ENCODE measurements at regions not wholly inside any gene's neighbourhood (a gene's known extent, or its start where the extent isn't known, plus 50 kb on each side); places are given as distances from the start of the nearest gene placed in this dataset.

DNA sequence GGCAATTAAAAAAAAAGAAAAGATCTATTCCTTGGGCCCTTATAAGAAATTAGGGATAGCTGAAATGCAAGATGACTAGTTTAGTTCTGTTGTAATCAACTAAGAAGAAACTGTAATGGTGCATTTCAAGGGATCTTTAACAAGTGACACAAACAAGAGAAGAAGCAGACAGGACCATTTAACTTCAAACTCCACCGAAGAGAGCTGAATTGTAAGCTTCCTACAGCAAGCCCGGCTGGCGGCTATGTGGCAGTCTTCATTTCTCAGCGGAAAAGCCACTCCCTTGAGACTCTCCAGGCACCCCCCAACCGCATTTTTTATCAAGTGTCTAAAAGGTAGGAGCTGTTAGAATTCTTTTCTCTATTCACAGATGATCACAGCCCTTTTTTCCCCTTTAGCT lies 305.2 kb upstream of the ZNF507 start:
- Histone ChIP-seq H3K9ac (no peak overlapping the region), H3K9me3 (no peaks in the 10 kb centered on the region), H2AFZ (ENCODE audit: low read depth) (no peak overlapping the region), H3K4me3 (ENCODE audit: low read depth in 2 of 2, low read length in 1 of 2) (no peak overlapping the region), H3K4me1 (ENCODE audit: control insufficient read depth in 1 of 2, insufficient read depth in 2 of 2, low read depth in 1 of 2, low read length in 1 of 2) (peaks cover 0 to 2% of the 10 kb centered on the region in 2 experiments; a peak in 1 of 4 replicates), H3K9me2 (no peaks in the 10 kb centered on the region), H3K36me3 (replicated peaks in 1 of 2; ENCODE audit: control insufficient read depth in 1 of 2, insufficient read depth in 2 of 2, low read length in 1 of 2) (no peaks in the 10 kb centered on the region), H3F3A (replicated peaks; ENCODE audit: insufficient read depth) (no peaks in the 10 kb centered on the region), H3K27ac (ENCODE audit: low read depth in 2 of 2, low read length in 1 of 2) (no peak overlapping the region), H3K79me2 (ENCODE audit: insufficient read depth) (no peaks in the 10 kb centered on the region), H3K4me2 (no peak overlapping the region), H3K27me3 (ENCODE audit: insufficient read depth) (no peaks in the 10 kb centered on the region), H4K20me1 (ENCODE audit: insufficient read depth) (no peaks in the 10 kb centered on the region)
- 40% methylated on average over 5 of the region's 5 CpGs for WGBS (ENCODE audit: low lambda C conversion rate)
- no peak for TF ChIP-seq NRF1 (IDR thresholded peaks at IDR 0.05; ENCODE audit: low read depth, low read length)
- TF ChIP-seq, protein P1, sequence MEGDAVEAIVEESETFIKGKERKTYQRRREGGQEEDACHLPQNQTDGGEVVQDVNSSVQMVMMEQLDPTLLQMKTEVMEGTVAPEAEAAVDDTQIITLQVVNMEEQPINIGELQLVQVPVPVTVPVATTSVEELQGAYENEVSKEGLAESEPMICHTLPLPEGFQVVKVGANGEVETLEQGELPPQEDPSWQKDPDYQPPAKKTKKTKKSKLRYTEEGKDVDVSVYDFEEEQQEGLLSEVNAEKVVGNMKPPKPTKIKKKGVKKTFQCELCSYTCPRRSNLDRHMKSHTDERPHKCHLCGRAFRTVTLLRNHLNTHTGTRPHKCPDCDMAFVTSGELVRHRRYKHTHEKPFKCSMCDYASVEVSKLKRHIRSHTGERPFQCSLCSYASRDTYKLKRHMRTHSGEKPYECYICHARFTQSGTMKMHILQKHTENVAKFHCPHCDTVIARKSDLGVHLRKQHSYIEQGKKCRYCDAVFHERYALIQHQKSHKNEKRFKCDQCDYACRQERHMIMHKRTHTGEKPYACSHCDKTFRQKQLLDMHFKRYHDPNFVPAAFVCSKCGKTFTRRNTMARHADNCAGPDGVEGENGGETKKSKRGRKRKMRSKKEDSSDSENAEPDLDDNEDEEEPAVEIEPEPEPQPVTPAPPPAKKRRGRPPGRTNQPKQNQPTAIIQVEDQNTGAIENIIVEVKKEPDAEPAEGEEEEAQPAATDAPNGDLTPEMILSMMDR (IDR thresholded peaks at IDR 0.05) = no peak
- POLR2A ChIA-PET = interaction anchor here (0.6 kb wide), 1 partner anchor 791 kb away, joined by 3 read pairs; no protein-coding TSS in a partner anchor
- CTCF ChIA-PET = interaction anchor here (0.6 to 3.9 kb wide), 9 partner anchors 8 to 1358 kb away, joined by 3 to 16 read pairs (median 5); no protein-coding TSS in a partner anchor
- DNase-seq = no peak

DNA sequence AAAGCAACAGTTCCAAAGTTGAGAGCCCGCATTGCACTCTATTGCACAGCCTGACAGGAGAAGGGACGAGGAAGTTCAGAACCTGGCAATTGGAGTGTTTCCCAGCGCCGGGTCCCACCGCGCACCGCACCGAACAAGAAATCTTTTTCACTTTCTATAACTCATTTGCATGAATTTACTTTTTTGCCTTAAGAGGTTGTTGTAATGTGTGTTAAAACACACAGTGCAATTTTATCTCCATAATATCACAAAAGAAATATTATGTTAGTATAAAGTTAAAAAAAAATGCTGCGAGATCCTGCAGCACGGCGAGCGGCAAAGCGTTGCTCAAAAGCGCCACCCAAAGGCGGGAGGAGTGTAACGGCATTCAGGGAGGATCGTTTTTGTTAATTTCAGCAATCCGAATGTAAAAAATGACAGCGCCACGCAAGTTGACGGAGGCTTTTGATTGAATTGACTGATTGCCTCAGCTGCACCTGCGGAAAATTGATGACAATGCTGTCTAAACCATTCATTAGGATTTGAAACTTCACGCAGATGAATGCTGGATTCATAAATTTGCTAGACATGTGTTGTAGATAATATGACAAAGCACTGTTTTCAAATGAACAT lies 303.6 kb upstream of the ZNF507 start:
- Histone ChIP-seq H3K9ac (no peak overlapping the region), H3K27ac (ENCODE audit: low read depth in 2 of 2, low read length in 1 of 2) (no peak overlapping the region), H3K79me2 (ENCODE audit: insufficient read depth) (no peaks in the 10 kb centered on the region), H3K4me3 (ENCODE audit: low read depth in 2 of 2, low read length in 1 of 2) (peak overlapping the region in 1 of 2 experiments; percentile 52; a peak in 1 of 4 replicates), H3K4me1 (ENCODE audit: control insufficient read depth in 1 of 2, insufficient read depth in 2 of 2, low read depth in 1 of 2, low read length in 1 of 2) (peaks cover 0 to 2% of the 10 kb centered on the region in 2 experiments; a peak in 1 of 4 replicates), H3K4me2 (no peak overlapping the region), H3F3A (replicated peaks; ENCODE audit: insufficient read depth) (no peaks in the 10 kb centered on the region), H3K36me3 (replicated peaks in 1 of 2; ENCODE audit: control insufficient read depth in 1 of 2, insufficient read depth in 2 of 2, low read length in 1 of 2) (no peaks in the 10 kb centered on the region), H2AFZ (ENCODE audit: low read depth) (no peak overlapping the region), H4K20me1 (ENCODE audit: insufficient read depth) (no peaks in the 10 kb centered on the region), H3K9me3 (no peaks in the 10 kb centered on the region), H3K27me3 (ENCODE audit: insufficient read depth) (no peaks in the 10 kb centered on the region), H3K9me2 (no peaks in the 10 kb centered on the region)
- TF ChIP-seq, protein P1 (IDR thresholded peaks at IDR 0.05) = peak; percentile 21; the same call in 1 of the 2 replicates
- TF ChIP-seq RAD21 (IDR thresholded peaks at IDR 0.05; ENCODE audit: low read length) (peak; percentile 85), SMC3 (IDR thresholded peaks at IDR 0.05; ENCODE audit: low read depth, low read length) (peak; percentile 65; the same call in 1 of the 2 replicates), GABPA (IDR thresholded peaks at IDR 0.05; ENCODE audit: low read depth) (no peak)
- ChIA-PET POLR2A (no interaction called here), CTCF (interaction anchor here (0.7 to 3.9 kb wide), 25 partner anchors 9 to 1372 kb away, joined by 3 to 16 read pairs (median 4); no protein-coding TSS in a partner anchor)
- 24% methylated on average over 23 of the region's 23 CpGs for WGBS (ENCODE audit: low lambda C conversion rate)
- DNase-seq = peak; percentile 72

DNA sequence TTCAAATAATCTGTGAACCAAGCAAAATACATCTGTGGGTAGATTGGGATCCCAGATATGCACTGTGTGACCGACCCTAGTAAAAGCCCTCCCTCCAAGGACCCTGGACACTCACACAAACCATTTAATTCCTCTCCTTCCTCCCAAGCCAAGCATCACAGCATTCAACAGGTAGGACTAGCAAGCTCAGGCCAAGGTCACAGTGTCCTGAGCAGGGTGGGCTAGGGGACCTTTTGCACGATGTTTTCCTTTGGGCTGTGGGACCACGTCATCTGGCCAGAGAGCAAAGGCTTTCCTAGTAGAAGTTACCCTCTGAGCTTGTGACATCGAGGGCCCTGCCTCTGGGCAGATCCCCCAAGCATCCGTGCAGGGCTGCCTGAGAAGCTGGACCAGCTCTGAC lies 297.6 kb upstream of the ZNF507 start:
- Histone ChIP-seq H3K27ac (ENCODE audit: low read depth in 2 of 2, low read length in 1 of 2) (no peak overlapping the region), H3K4me3 (ENCODE audit: low read depth in 2 of 2, low read length in 1 of 2) (no peak overlapping the region), H3K36me3 (replicated peaks in 1 of 2; ENCODE audit: control insufficient read depth in 1 of 2, insufficient read depth in 2 of 2, low read length in 1 of 2) (no peaks in the 10 kb centered on the region), H2AFZ (ENCODE audit: low read depth) (no peak overlapping the region), H3F3A (replicated peaks; ENCODE audit: insufficient read depth) (no peaks in the 10 kb centered on the region), H3K9me2 (no peaks in the 10 kb centered on the region), H4K20me1 (ENCODE audit: insufficient read depth) (no peaks in the 10 kb centered on the region), H3K9ac (no peak overlapping the region), H3K79me2 (ENCODE audit: insufficient read depth) (no peaks in the 10 kb centered on the region), H3K4me1 (ENCODE audit: control insufficient read depth in 1 of 2, insufficient read depth in 2 of 2, low read depth in 1 of 2, low read length in 1 of 2) (no peaks in the 10 kb centered on the region), H3K9me3 (no peaks in the 10 kb centered on the region; the same call in 1 of the 2 replicates), H3K27me3 (ENCODE audit: insufficient read depth) (no peaks in the 10 kb centered on the region), H3K4me2 (no peak overlapping the region)
- WGBS (ENCODE audit: low lambda C conversion rate) = 27% methylated on average over 5 of the region's 5 CpGs
- POLR2A ChIA-PET = no interaction called here
- no peak for DNase-seq
- CTCF ChIA-PET = no interaction called here
- TF ChIP-seq EP300 (IDR thresholded peaks at IDR 0.05; ENCODE audit: borderline replicate concordance in 1 of 2, low read depth in 1 of 2, low read length in 1 of 2) = no peak

Data from SK-N-SH (cell line).